ENCODE measurements at regions not wholly inside any gene's neighbourhood (a gene's known extent, or its start where the extent isn't known, plus 50 kb on each side); places are given as distances from the start of the nearest gene placed in this dataset.

DNA sequence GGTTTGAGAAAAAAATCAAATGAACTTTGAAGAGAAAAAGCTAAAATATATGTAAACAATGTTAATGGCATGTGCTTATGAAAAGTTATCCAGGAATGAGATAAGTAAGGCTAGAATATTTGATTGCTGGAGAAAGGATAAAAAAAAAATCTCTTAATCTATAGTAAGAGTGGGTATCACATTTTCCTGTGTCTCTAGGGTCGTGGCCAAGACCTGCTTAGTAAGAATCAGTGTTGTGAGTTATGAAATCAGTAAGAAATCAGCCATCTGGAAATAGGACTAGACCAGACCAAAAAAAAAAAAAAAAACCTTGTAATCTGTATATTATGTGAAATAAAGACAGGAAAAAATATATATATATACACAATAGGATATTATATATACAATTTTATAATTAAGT, 1153.9 kb downstream of the CDH11 start:
- intact Hi-C loops (cut with DNase I; ENCODE audit: low total_unique reads): no loop called here

GRCh38 chr16:63960321-63960720, 1161.5 kb downstream of the CDH11 start:
- in situ Hi-C loops (cut with MboI; ENCODE audit: low pct_ligation_motif_present in 1 of 4, low pct_unique_long_range_greater_than_20kb in 1 of 4, low sequenced_read_pairs in 3 of 4): no loop called here

More for the DNA sequence above, 1153.9 kb downstream of the CDH11 start:
- in situ Hi-C loops (cut with MboI; ENCODE audit: low pct_ligation_motif_present in 1 of 4, low pct_unique_long_range_greater_than_20kb in 1 of 4, low sequenced_read_pairs in 3 of 4): no loop called here
- no peaks in the 10 kb centered on the region for H3K36me3 ChIP-seq
- H3K4me3 ChIP-seq: no peak overlapping the region
- no peaks in the 10 kb centered on the region for H3K27me3 ChIP-seq
- TF ChIP-seq EP300 (IDR thresholded peaks at IDR 0.05; ENCODE audit: low read depth) (no peak), POLR2A (IDR thresholded peaks at IDR 0.05) (no peak), CTCF (IDR thresholded peaks at IDR 0.05) (no peak), POLR2AphosphoS5 (IDR thresholded peaks at IDR 0.05) (no peak)
- H3K4me1 ChIP-seq: no peaks in the 10 kb centered on the region
- no peaks in the 10 kb centered on the region for H3K9me3 ChIP-seq
- no peak for DNase-seq
- H3K27ac ChIP-seq: no peak overlapping the region
- 31 to 33% methylated on average over 1 of the region's 1 CpG for WGBS, 2 donors (ENCODE audit: low coverage in 1 of 2)

DNA sequence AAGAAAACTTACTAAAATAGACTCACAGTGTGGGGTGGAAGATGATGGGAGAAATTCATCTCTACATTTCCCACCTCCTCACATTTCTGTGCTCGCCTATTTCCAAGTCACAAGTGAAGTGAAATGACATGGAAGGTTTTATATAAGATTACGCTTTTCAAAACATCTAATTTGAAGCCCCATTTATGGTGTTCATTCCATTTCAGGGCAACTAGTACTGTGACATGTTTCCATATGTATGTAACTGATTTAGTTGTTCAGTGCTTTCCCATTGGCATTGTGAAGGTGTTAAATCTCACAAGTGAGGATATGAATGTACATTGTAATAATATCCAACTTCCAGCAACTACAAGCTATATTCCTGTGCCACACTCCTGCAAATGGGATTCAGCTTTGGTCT, 1174.8 kb downstream of the CDH11 start:
- Histone ChIP-seq H3K4me3 (no peak overlapping the region), H3K27ac (no peak overlapping the region), H3K36me3 (no peaks in the 10 kb centered on the region), H3K27me3 (no peaks in the 10 kb centered on the region), H3K9me3 (no peaks in the 10 kb centered on the region), H3K4me1 (no peaks in the 10 kb centered on the region)
- in situ Hi-C loops (cut with MboI; ENCODE audit: low pct_ligation_motif_present in 1 of 4, low pct_unique_long_range_greater_than_20kb in 1 of 4, low sequenced_read_pairs in 3 of 4): no loop called here
- intact Hi-C loops (cut with DNase I; ENCODE audit: low total_unique reads): no loop called here
- 81 to 82% methylated on average over 2 of the region's 2 CpGs for WGBS, 2 donors (ENCODE audit: low coverage in 1 of 2)
- TF ChIP-seq POLR2AphosphoS5 (IDR thresholded peaks at IDR 0.05) (no peak), POLR2A (IDR thresholded peaks at IDR 0.05) (no peak), EP300 (IDR thresholded peaks at IDR 0.05; ENCODE audit: low read depth) (no peak), CTCF (IDR thresholded peaks at IDR 0.05) (no peak)
- DNase-seq: no peak

More at GRCh38 chr16:63960321-63960720, 1161.5 kb downstream of the CDH11 start:
- Histone ChIP-seq H3K4me3 (no peak overlapping the region), H3K36me3 (no peaks in the 10 kb centered on the region), H3K9me3 (no peaks in the 10 kb centered on the region), H3K27ac (no peak overlapping the region), H3K4me1 (no peaks in the 10 kb centered on the region), H3K27me3 (no peaks in the 10 kb centered on the region)
- no peak for DNase-seq
- TF ChIP-seq CTCF (IDR thresholded peaks at IDR 0.05) (no peak), POLR2A (IDR thresholded peaks at IDR 0.05) (no peak), EP300 (IDR thresholded peaks at IDR 0.05; ENCODE audit: low read depth) (no peak), POLR2AphosphoS5 (IDR thresholded peaks at IDR 0.05) (no peak)
- intact Hi-C loops (cut with DNase I; ENCODE audit: low total_unique reads): no loop called here

- no peak for TF ChIP-seq POLR2AphosphoS5 (IDR thresholded peaks at IDR 0.05)
- no peak for TF ChIP-seq EP300 (IDR thresholded peaks at IDR 0.05; ENCODE audit: low read depth)
- no peaks in the 10 kb centered on the region for H3K36me3 ChIP-seq
- H3K4me1 ChIP-seq: no peaks in the 10 kb centered on the region
- DNase-seq: no peak
- no peak overlapping the region for H3K4me3 ChIP-seq
- no peaks in the 10 kb centered on the region for H3K27me3 ChIP-seq
- no peak overlapping the region for H3K27ac ChIP-seq
- in situ Hi-C loops (cut with MboI; ENCODE audit: low pct_ligation_motif_present in 1 of 4, low pct_unique_long_range_greater_than_20kb in 1 of 4, low sequenced_read_pairs in 3 of 4): no loop called here
- H3K9me3 ChIP-seq: no peaks in the 10 kb centered on the region
- intact Hi-C loops (cut with DNase I; ENCODE audit: low total_unique reads): no loop called here
- 20 to 57% methylated on average over 1 of the region's 1 CpG for WGBS, 2 donors (ENCODE audit: low coverage in 1 of 2)
Measured at GRCh38 chr16:63945806-63946205, 1176.1 kb downstream of the CDH11 start.

GRCh38 chr16:63943566-63943965, 1178.3 kb downstream of the CDH11 start:
- no peak overlapping the region for H3K27ac ChIP-seq
- WGBS, 2 donors (ENCODE audit: low coverage in 1 of 2): 69 to 80% methylated on average over 1 to 6 of the region's 6 CpGs
- H3K27me3 ChIP-seq: no peaks in the 10 kb centered on the region
- TF ChIP-seq POLR2A (IDR thresholded peaks at IDR 0.05) (no peak), POLR2AphosphoS5 (IDR thresholded peaks at IDR 0.05) (no peak), EP300 (IDR thresholded peaks at IDR 0.05; ENCODE audit: low read depth) (no peak), CTCF (IDR thresholded peaks at IDR 0.05) (no peak)
- in situ Hi-C loops (cut with MboI; ENCODE audit: low pct_ligation_motif_present in 1 of 4, low pct_unique_long_range_greater_than_20kb in 1 of 4, low sequenced_read_pairs in 3 of 4): no loop called here
- H3K36me3 ChIP-seq: no peaks in the 10 kb centered on the region
- no peaks in the 10 kb centered on the region for H3K9me3 ChIP-seq
- no peaks in the 10 kb centered on the region for H3K4me1 ChIP-seq
- no peak overlapping the region for H3K4me3 ChIP-seq
- intact Hi-C loops (cut with DNase I; ENCODE audit: low total_unique reads): no loop called here
- no peak for DNase-seq

Data from transverse colon (tissue), 4 donors.